Anterior cingulate cortex (tissue), 58 donors: ENCODE measurements at regions not wholly inside any gene's neighbourhood (a gene's known extent, or its start where the extent isn't known, plus 50 kb on each side); places are given as distances from the start of the nearest gene placed in this dataset.

ENCODE experiments used
- DNase-seq, 58 donors: peaks; one replicate each; lab custom pipeline; 2025; lab: John Stamatoyannopoulos, UW

- no peak for DNase-seq
These were observed 393.0 kb upstream of the TSHZ3 start for GRCh38 chr19:31742249-31742648.

- DNase-seq: no peak
These were observed 396.5 kb upstream of the TSHZ3 start for GRCh38 chr19:31745731-31746130.

- DNase-seq: no peak
These were observed 400.0 kb upstream of the TSHZ3 start for GRCh38 chr19:31749231-31749630.

GRCh38 chr19:31759359-31759758, 410.1 kb upstream of the TSHZ3 start:
- DNase-seq: no peak

GRCh38 chr19:31761281-31761913, 412.2 kb upstream of the TSHZ3 start:
- DNase-seq: no peak

GRCh38 chr19:31770223-31770622, 421.0 kb upstream of the TSHZ3 start:
- no peak for DNase-seq

- DNase-seq: no peak
These were observed 423.7 kb upstream of the TSHZ3 start for GRCh38 chr19:31772915-31773314.

- no peak for DNase-seq
These were observed 432.3 kb upstream of the TSHZ3 start for GRCh38 chr19:31781542-31781941.

- DNase-seq: no peak
These were observed 434.4 kb upstream of the TSHZ3 start for GRCh38 chr19:31783592-31783991.

GRCh38 chr19:31784671-31785101, 435.4 kb upstream of the TSHZ3 start:
- peak in 4 of 58 donors; percentile 1 to 8 (median 4) for DNase-seq

GRCh38 chr19:31801611-31802010, 452.4 kb upstream of the TSHZ3 start:
- no peak for DNase-seq

- no peak for DNase-seq
These were observed 454.7 kb upstream of the TSHZ3 start for GRCh38 chr19:31803835-31804446.

- no peak for DNase-seq
These were observed 455.4 kb upstream of the TSHZ3 start for GRCh38 chr19:31804668-31805067.

- no peak for DNase-seq
These were observed 461.4 kb upstream of the TSHZ3 start for GRCh38 chr19:31810536-31811109.

- no peak for DNase-seq
These were observed 468.9 kb upstream of the TSHZ3 start for GRCh38 chr19:31817971-31818797.

- DNase-seq: peak in 3 of 58 donors; percentile 2 to 7 (median 4)
These were observed 469.5 kb upstream of the TSHZ3 start for GRCh38 chr19:31818798-31819105.

GRCh38 chr19:31819837-31820236, 470.6 kb upstream of the TSHZ3 start:
- DNase-seq: no peak

- no peak for DNase-seq
These were observed 472.1 kb upstream of the TSHZ3 start for GRCh38 chr19:31821346-31821745.

- DNase-seq: no peak
These were observed 476.2 kb upstream of the TSHZ3 start for GRCh38 chr19:31825134-31826094.

GRCh38 chr19:31826325-31826724, 477.1 kb upstream of the TSHZ3 start:
- DNase-seq: no peak
